Mammary epithelial cell (primary cell): ENCODE measurements at regions not wholly inside any gene's neighbourhood (a gene's known extent, or its start where the extent isn't known, plus 50 kb on each side); places are given as distances from the start of the nearest gene placed in this dataset.

Source experiments
- EZH2 ChIP-seq: IDR thresholded peaks from 2 replicates; pipeline ENCODE4 v1.6.1; 2012; ENCODE audit warnings: low read length, inconsistent platforms, borderline replicate concordance
- TF ChIP-seq, protein P1 (sequence below), 2 donors: IDR thresholded peaks in 1 of 2; conservative IDR thresholded peaks in 1 of 2; 2 replicates each; pipeline ENCODE4 v1.5.1; 2011 to 2012; ENCODE audit warnings: inconsistent platforms in 2 of 2, low read length in 2 of 2, mild to moderate bottlenecking in 2 of 2, control low read depth in 1 of 2, low read depth in 1 of 2; ENCODE audit not compliant: insufficient read depth in 1 of 2; ENCODE audit errors: extremely low read depth in 1 of 2

DNA sequence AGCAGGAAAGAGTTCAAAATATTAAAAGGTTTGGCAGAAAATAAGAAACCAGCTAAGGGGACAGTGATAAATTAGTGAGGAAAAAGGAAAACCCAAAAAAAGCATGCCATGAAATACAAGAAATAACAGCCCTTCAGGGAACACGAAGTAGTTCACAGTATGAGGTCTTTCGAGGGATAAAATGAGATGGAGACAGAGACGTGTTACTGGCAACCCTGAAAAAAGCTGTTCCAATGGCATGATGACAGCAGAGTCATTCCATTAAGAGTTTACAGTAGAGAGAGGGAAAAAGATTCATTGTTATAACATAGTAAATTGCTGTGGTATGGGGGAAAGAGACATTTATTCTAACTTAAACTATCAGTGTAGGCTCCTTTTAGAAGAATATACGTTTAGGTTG is 391.2 kb downstream of the ANKRD7 start:
- TF ChIP-seq EZH2: no peak
- TF ChIP-seq, protein P1, sequence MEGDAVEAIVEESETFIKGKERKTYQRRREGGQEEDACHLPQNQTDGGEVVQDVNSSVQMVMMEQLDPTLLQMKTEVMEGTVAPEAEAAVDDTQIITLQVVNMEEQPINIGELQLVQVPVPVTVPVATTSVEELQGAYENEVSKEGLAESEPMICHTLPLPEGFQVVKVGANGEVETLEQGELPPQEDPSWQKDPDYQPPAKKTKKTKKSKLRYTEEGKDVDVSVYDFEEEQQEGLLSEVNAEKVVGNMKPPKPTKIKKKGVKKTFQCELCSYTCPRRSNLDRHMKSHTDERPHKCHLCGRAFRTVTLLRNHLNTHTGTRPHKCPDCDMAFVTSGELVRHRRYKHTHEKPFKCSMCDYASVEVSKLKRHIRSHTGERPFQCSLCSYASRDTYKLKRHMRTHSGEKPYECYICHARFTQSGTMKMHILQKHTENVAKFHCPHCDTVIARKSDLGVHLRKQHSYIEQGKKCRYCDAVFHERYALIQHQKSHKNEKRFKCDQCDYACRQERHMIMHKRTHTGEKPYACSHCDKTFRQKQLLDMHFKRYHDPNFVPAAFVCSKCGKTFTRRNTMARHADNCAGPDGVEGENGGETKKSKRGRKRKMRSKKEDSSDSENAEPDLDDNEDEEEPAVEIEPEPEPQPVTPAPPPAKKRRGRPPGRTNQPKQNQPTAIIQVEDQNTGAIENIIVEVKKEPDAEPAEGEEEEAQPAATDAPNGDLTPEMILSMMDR (conservative IDR thresholded peaks at IDR 0.05 in 1 of 2, IDR thresholded peaks at IDR 0.05 in 1 of 2; ENCODE audit: extremely low read depth in 1 of 2, insufficient read depth in 1 of 2, low read depth in 1 of 2, low read length in 2 of 2): no peak
